ENCODE measurements at regions not wholly inside any gene's neighbourhood (a gene's known extent, or its start where the extent isn't known, plus 50 kb on each side); places are given as distances from the start of the nearest gene placed in this dataset.

- Histone ChIP-seq H4K20me1 (ENCODE audit: control insufficient read depth, insufficient read depth, low read length, poor library complexity, severe bottlenecking) (no peaks in the 10 kb centered on the region), H3K9me3 (ENCODE audit: control extremely low read depth in 1 of 3, control insufficient read depth in 2 of 3, insufficient read depth in 1 of 3, low read length in 2 of 3) (no peaks in the 10 kb centered on the region), H3K79me2 (ENCODE audit: control insufficient read depth, insufficient read depth, low read length) (no peaks in the 10 kb centered on the region), H3K27ac (ENCODE audit: low read length in 2 of 2) (no peak overlapping the region), H3K36me3 (replicated peaks in 1 of 2; ENCODE audit: control extremely low read depth in 1 of 2, control insufficient read depth in 1 of 2, extremely low read depth in 1 of 2, insufficient read depth in 2 of 2, low read length in 1 of 2) (no peaks in the 10 kb centered on the region), H3K4me1 (ENCODE audit: control insufficient read depth in 2 of 2, insufficient read depth in 2 of 2, low read length in 2 of 2) (no peaks in the 10 kb centered on the region), H3K4me2 (replicated peaks; ENCODE audit: low read depth, low read length, poor library complexity, severe bottlenecking) (no peak overlapping the region), H2AFZ (ENCODE audit: insufficient read depth, low read depth, low read length, poor library complexity, severe bottlenecking) (no peak overlapping the region), H3K4me3 (ENCODE audit: control extremely low read depth in 1 of 5, extremely low read depth in 1 of 5, insufficient read depth in 1 of 5, low read depth in 2 of 5, low read length in 4 of 5) (no peak overlapping the region), H3K9ac (ENCODE audit: low read length) (no peak overlapping the region), H3K27me3 (replicated peaks in 1 of 4; ENCODE audit: control extremely low read depth in 1 of 4, control insufficient read depth in 3 of 4, insufficient read depth in 4 of 4, low read length in 3 of 4) (no peaks in the 10 kb centered on the region)
- ChIA-PET POLR2A (no interaction called here), CTCF (no interaction called here)
- no peak for ATAC-seq (ENCODE audit: low read depth)
- H3K27ac Mint-ChIP-seq = no peak overlapping the region
- H3K9me3 Mint-ChIP-seq (ENCODE audit: insufficient read depth) = peaks cover 6% of the 10 kb centered on the region
- no peak overlapping the region for H3K4me3 Mint-ChIP-seq
- WGBS (ENCODE audit: insufficient coverage) = no CpG with 5 or more reads among the region's 1 CpG
- no peaks in the 10 kb centered on the region for H3K4me1 Mint-ChIP-seq
- intact Hi-C loops (cut with micrococcal nuclease) = no loop called here
- DNase-seq = no peak
- H3K27me3 Mint-ChIP-seq = no peaks in the 10 kb centered on the region
- TF ChIP-seq CTCF (IDR thresholded peaks at IDR 0.05) (no peak), EZH2 (IDR thresholded peaks at IDR 0.05; ENCODE audit: borderline replicate concordance, insufficient read depth, low read depth, low read length, poor library complexity, severe bottlenecking) (no peak)
Observed at GRCh38 chr17:53894591-53894990, 71.9 kb downstream of the KIF2B start.

GRCh38 chr17:53896047-53896446, 73.3 kb downstream of the KIF2B start:
- no peak for ATAC-seq (ENCODE audit: low read depth)
- intact Hi-C loops (cut with micrococcal nuclease) = no loop called here
- no CpG with 5 or more reads among the region's 1 CpG for WGBS (ENCODE audit: insufficient coverage)

More at GRCh38 chr17:53896047-53896446, 73.3 kb downstream of the KIF2B start:
- H3K36me3 ChIP-seq (replicated peaks in 1 of 2; ENCODE audit: control extremely low read depth in 1 of 2, control insufficient read depth in 1 of 2, extremely low read depth in 1 of 2, insufficient read depth in 2 of 2, low read length in 1 of 2) = no peaks in the 10 kb centered on the region
- H3K4me2 ChIP-seq (replicated peaks; ENCODE audit: low read depth, low read length, poor library complexity, severe bottlenecking) = no peak overlapping the region
- H3K4me1 ChIP-seq (ENCODE audit: control insufficient read depth in 2 of 2, insufficient read depth in 2 of 2, low read length in 2 of 2) = no peaks in the 10 kb centered on the region
- no peak overlapping the region for H3K27ac ChIP-seq (ENCODE audit: low read length in 2 of 2)
- Mint-ChIP-seq H3K27me3 (no peaks in the 10 kb centered on the region), H3K27ac (no peak overlapping the region), H3K4me3 (no peak overlapping the region), H3K4me1 (no peaks in the 10 kb centered on the region), H3K9me3 (ENCODE audit: insufficient read depth) (peaks cover 11% of the 10 kb centered on the region)
- H4K20me1 ChIP-seq (ENCODE audit: control insufficient read depth, insufficient read depth, low read length, poor library complexity, severe bottlenecking) = no peaks in the 10 kb centered on the region
- no peaks in the 10 kb centered on the region for H3K79me2 ChIP-seq (ENCODE audit: control insufficient read depth, insufficient read depth, low read length)
- H2AFZ ChIP-seq (ENCODE audit: insufficient read depth, low read depth, low read length, poor library complexity, severe bottlenecking) = no peak overlapping the region
- ChIA-PET POLR2A (no interaction called here), CTCF (no interaction called here)
- H3K27me3 ChIP-seq (replicated peaks in 1 of 4; ENCODE audit: control extremely low read depth in 1 of 4, control insufficient read depth in 3 of 4, insufficient read depth in 4 of 4, low read length in 3 of 4) = no peaks in the 10 kb centered on the region
- TF ChIP-seq CTCF (IDR thresholded peaks at IDR 0.05) = no peak
- TF ChIP-seq EZH2 (IDR thresholded peaks at IDR 0.05; ENCODE audit: borderline replicate concordance, insufficient read depth, low read depth, low read length, poor library complexity, severe bottlenecking) = no peak
- no peak overlapping the region for H3K9ac ChIP-seq (ENCODE audit: low read length)
- no peak for DNase-seq
- no peaks in the 10 kb centered on the region for H3K9me3 ChIP-seq (ENCODE audit: control extremely low read depth in 1 of 3, control insufficient read depth in 2 of 3, insufficient read depth in 1 of 3, low read length in 2 of 3)
- H3K4me3 ChIP-seq (ENCODE audit: control extremely low read depth in 1 of 5, extremely low read depth in 1 of 5, insufficient read depth in 1 of 5, low read depth in 2 of 5, low read length in 4 of 5) = no peak overlapping the region
